ENCODE measurements at regions not wholly inside any gene's neighbourhood (a gene's known extent, or its start where the extent isn't known, plus 50 kb on each side); places are given as distances from the start of the nearest gene placed in this dataset.

- no peak for TF ChIP-seq CTCF (IDR thresholded peaks at IDR 0.05; ENCODE audit: control extremely low read depth in 1 of 3, insufficient read depth in 1 of 3, low read depth in 1 of 3, low read length in 3 of 3)
- no peak for TF ChIP-seq GTF2F1 (IDR thresholded peaks at IDR 0.05; ENCODE audit: borderline replicate concordance, low read depth, low read length)
- TF ChIP-seq PHF8 (conservative IDR thresholded peaks at IDR 0.05; ENCODE audit: low read depth, low read length), result no peak
- TF ChIP-seq HDAC2 (IDR thresholded peaks at IDR 0.05; ENCODE audit: borderline replicate concordance in 1 of 2, low read depth in 2 of 2, low read length in 2 of 2), result no peak
- no peak for TF ChIP-seq EP300 (IDR thresholded peaks at IDR 0.05; ENCODE audit: borderline replicate concordance in 1 of 2, low read depth in 2 of 2, low read length in 2 of 2)
- TF ChIP-seq BACH1 (IDR thresholded peaks at IDR 0.05; ENCODE audit: low read length), result no peak
- no peak for TF ChIP-seq SAP30 (IDR thresholded peaks at IDR 0.05; ENCODE audit: insufficient read depth, insufficient replicate concordance, low read length)
- no peak for TF ChIP-seq SIX5 (IDR thresholded peaks at IDR 0.05; ENCODE audit: low read depth, low read length)
Measured at GRCh38 chr9:134233022-134233421, 68.7 kb upstream of the RNU6ATAC start (continued).
